ENCODE measurements at regions not wholly inside any gene's neighbourhood (a gene's known extent, or its start where the extent isn't known, plus 50 kb on each side); places are given as distances from the start of the nearest gene placed in this dataset.
"Not testable (repeated sequence)": the region's sequence is repeated elsewhere in the genome, so short reads cannot be mapped to it uniquely, and the experiment has no call there.

DNA sequence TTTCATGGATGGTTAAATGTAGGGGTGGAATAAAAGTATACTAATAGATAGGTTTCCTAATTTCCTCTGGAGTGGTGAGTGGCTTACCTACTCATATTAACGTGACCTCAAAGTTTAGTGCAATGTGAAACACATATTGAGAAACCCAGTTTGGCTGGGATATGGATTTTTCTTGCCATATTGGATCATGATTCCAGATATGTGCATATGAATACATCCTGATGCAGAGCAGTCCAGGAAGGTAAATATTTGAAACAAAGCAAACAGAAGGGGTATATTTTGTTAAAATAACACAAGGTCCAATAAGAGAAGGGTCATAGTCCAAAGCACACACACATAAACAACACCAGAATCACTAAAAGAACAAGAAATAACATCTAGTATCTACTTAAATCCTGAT lies 608.1 kb downstream of the PKHD1 start:
- DNase-seq, result no peak
- no peak overlapping the region for H3K27ac ChIP-seq (replicated peaks)
- no peaks in the 10 kb centered on the region for H3K4me1 ChIP-seq
- H3K36me3 ChIP-seq, result no peaks in the 10 kb centered on the region
- H3K27me3 ChIP-seq (ENCODE audit: low read depth), result no peaks in the 10 kb centered on the region
- no peak overlapping the region for H3K4me3 ChIP-seq
- TF ChIP-seq, protein P1, sequence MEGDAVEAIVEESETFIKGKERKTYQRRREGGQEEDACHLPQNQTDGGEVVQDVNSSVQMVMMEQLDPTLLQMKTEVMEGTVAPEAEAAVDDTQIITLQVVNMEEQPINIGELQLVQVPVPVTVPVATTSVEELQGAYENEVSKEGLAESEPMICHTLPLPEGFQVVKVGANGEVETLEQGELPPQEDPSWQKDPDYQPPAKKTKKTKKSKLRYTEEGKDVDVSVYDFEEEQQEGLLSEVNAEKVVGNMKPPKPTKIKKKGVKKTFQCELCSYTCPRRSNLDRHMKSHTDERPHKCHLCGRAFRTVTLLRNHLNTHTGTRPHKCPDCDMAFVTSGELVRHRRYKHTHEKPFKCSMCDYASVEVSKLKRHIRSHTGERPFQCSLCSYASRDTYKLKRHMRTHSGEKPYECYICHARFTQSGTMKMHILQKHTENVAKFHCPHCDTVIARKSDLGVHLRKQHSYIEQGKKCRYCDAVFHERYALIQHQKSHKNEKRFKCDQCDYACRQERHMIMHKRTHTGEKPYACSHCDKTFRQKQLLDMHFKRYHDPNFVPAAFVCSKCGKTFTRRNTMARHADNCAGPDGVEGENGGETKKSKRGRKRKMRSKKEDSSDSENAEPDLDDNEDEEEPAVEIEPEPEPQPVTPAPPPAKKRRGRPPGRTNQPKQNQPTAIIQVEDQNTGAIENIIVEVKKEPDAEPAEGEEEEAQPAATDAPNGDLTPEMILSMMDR (IDR thresholded peaks at IDR 0.05; ENCODE audit: borderline replicate concordance), result no peak
- peaks cover 14% of the 10 kb centered on the region for H3K9me3 ChIP-seq (replicated peaks)
- intact Hi-C loops (cut with micrococcal nuclease), result no loop called here

DNA sequence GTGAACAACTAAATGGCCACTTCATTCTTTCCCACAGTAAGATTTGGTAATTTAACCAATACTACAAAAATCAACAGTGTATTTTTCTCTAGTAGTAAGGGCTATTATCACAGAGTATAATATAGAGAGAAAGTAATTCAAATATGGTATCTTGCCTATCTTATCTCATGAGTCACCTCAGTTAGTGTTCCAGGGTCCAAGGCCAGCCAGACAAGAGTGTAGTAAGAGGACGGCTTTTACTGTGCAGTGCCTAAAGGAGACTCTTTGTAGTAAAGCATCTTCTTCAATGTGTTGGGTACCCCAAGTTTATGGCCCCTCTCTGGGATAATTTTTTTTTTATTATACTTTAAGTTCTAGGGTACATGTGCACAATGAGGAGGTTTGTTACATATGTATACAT lies 607.4 kb downstream of the PKHD1 start:
- H3K9me3 ChIP-seq (replicated peaks), result peaks cover 16% of the 10 kb centered on the region
- H3K4me3 ChIP-seq, result no peak overlapping the region
- intact Hi-C loops (cut with micrococcal nuclease), result no loop called here
- TF ChIP-seq, protein P1 (IDR thresholded peaks at IDR 0.05; ENCODE audit: borderline replicate concordance), result no peak
- H3K27me3 ChIP-seq (ENCODE audit: low read depth), result no peaks in the 10 kb centered on the region
- DNase-seq, result no peak
- H3K27ac ChIP-seq (replicated peaks), result no peak overlapping the region
- H3K4me1 ChIP-seq, result no peaks in the 10 kb centered on the region
- H3K36me3 ChIP-seq, result no peaks in the 10 kb centered on the region

DNA sequence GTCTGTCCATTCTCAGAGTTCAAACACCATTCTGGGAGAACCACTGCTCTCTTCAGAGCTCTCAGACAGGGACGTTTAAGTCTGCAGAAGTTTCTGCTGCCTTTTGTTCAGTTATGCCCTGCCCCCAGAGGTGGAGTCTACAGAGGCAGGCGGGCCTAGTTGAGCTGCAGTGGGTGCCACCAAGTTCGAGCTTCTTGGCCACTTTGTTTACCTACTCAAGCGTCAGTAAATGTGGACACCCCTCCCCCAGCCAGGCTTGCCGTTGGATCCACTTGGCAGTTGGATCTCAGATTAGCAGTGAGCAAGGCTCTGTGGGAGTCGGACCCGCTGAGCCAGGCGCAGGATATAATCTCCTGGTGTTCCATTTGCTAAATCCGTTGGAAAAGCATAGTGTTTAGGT lies 601.5 kb downstream of the PKHD1 start:
- H3K4me3 ChIP-seq; H3K27me3 ChIP-seq (ENCODE audit: low read depth); H3K36me3 ChIP-seq; intact Hi-C loops (cut with micrococcal nuclease); DNase-seq; H3K4me1 ChIP-seq; H3K27ac ChIP-seq (replicated peaks): not testable (repeated sequence)
- peaks cover 19% of the 10 kb centered on the region for H3K9me3 ChIP-seq (replicated peaks)

DNA sequence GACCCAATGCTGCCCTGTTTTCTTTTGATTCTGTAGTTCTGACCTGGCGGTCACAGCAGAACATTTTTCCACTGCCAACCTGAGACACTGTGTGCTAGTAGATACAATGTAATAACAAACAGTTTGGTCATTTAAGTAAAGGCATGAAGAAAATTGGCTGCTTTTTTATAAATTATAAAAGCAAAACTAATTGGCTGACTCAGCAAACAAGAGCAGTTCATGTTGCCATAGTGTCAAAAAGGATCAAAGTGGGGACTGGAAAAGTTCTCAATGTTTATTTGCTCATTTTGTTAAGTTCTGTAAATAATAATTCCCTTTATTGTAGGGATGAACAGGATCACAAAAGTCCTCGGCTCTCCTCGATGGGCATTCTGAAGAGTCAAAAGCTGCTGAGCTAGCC lies 599.5 kb downstream of the PKHD1 start:
- no peaks in the 10 kb centered on the region for H3K4me1 ChIP-seq
- no peak for DNase-seq
- H3K9me3 ChIP-seq (replicated peaks), result peaks cover 12% of the 10 kb centered on the region
- no peak overlapping the region for H3K27ac ChIP-seq (replicated peaks)
- no peaks in the 10 kb centered on the region for H3K36me3 ChIP-seq
- TF ChIP-seq, protein P1 (IDR thresholded peaks at IDR 0.05; ENCODE audit: borderline replicate concordance), result no peak
- intact Hi-C loops (cut with micrococcal nuclease), result no loop called here
- no peaks in the 10 kb centered on the region for H3K27me3 ChIP-seq (ENCODE audit: low read depth)
- no peak overlapping the region for H3K4me3 ChIP-seq

DNA sequence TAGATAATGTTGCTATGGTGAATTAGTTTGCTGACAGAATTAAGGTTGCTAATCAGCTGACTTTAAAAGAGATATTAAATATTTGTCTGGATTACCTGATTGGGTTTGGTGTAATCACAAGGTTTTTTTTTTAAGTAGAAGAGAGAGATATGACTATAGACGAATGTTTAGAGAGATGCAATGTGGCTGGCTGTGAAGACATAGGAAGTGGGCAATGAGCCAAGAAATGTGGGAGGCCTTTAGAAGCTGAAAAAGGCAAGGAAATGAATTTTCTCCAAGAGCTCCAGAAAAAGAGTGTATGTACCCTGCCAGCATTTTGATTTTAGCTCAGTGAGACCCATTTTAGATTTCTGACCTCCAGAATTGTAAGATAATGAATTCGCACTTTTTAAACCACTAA lies 598.3 kb downstream of the PKHD1 start:
- H3K27me3 ChIP-seq (ENCODE audit: low read depth), result no peaks in the 10 kb centered on the region
- H3K27ac ChIP-seq (replicated peaks), result no peak overlapping the region
- TF ChIP-seq, protein P1 (IDR thresholded peaks at IDR 0.05; ENCODE audit: borderline replicate concordance), result no peak
- no peak for DNase-seq
- H3K4me3 ChIP-seq, result no peak overlapping the region
- peaks cover 12% of the 10 kb centered on the region for H3K9me3 ChIP-seq (replicated peaks)
- no peaks in the 10 kb centered on the region for H3K36me3 ChIP-seq
- no peaks in the 10 kb centered on the region for H3K4me1 ChIP-seq
- intact Hi-C loops (cut with micrococcal nuclease), result no loop called here

DNA sequence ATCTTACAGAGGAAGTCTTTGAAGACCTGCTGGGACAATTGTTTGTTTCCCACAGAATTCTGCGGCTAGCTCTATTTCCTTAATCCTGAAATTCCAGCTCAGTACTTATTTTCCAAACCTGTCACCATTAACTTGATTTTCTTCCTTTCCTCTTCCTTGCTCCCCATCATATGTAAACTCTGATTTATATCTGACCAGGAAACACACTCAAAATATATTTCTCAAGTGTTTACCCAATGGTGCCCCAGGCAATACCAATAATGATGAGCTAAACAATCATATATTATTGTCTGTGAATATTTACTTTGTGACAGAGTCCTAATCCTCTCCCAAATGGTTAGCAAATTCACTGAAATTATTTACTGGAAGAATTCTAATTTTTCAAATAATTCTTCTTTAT lies 597.3 kb downstream of the PKHD1 start:
- TF ChIP-seq, protein P1 (IDR thresholded peaks at IDR 0.05; ENCODE audit: borderline replicate concordance), result no peak
- intact Hi-C loops (cut with micrococcal nuclease), result no loop called here
- Histone ChIP-seq H3K36me3 (no peaks in the 10 kb centered on the region), H3K4me3 (no peak overlapping the region), H3K9me3 (replicated peaks) (peaks cover 10% of the 10 kb centered on the region), H3K4me1 (no peaks in the 10 kb centered on the region), H3K27me3 (ENCODE audit: low read depth) (no peaks in the 10 kb centered on the region), H3K27ac (replicated peaks) (no peak overlapping the region)
- DNase-seq, result no peak
